ENCODE measurements at regions not wholly inside any gene's neighbourhood (a gene's known extent, or its start where the extent isn't known, plus 50 kb on each side); places are given as distances from the start of the nearest gene placed in this dataset.
"Not testable (repeated sequence)": the region's sequence is repeated elsewhere in the genome, so short reads cannot be mapped to it uniquely, and the experiment has no call there.

DNA sequence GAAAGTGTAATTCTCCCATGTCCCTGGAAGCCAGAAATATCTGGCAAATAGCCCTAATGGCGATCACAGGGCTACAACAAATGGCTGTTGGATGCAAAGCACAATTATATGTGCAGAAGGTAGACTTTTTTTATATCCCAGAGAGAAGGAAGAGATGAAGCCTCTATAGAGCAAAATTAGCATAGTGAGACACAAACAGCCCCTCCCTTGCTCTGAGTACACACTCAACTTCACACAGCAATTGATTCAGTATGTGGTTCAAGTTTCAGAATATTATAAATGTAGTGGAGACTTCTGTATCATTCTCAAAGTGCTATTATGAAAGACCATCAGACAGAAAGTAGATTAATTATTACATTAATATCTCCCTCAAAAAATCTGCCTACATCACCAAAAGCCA, 246.5 kb upstream of the TBX18 start:
- in situ Hi-C loops (cut with HindIII; ENCODE audit: low pct_ligation_motif_present, low pct_unique_long_range_greater_than_20kb, low sequenced_read_pairs), result no loop called here
- no peak for DNase-seq

DNA sequence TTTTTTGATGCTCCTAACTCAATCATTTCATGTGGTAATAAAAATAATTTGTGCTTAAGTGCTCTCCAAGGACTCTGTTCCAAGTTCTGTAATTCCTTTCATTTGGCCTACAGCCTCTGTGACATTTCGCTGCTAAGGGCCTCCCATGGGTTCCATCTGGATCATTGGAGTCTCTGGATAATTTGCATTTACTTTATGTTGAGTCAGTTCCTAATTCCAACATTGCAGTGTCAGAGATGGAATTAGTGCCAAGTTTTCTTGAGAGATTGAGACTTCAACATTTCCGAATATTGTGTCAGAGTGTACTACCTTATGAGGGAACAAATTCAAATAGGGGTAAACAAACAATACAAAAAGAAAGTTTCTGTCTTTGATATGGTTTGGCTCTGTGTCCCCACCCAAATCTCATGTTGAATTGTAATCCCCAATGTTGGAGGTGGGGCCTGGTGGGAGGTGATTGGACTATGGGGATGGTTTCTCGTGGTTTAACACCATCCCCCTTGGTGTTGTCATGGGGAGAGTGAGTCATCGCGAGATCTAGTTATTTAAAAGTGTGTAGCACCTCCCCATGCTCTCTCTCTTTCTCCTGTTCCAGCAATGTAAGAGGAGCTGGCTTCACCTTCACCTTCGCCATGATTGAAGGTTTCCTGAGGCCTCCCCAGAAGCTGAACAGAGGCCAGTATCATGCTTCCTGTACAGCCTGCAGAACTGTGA, 244.1 kb upstream of the TBX18 start:
- DNase-seq, result no peak
- in situ Hi-C loops (cut with HindIII; ENCODE audit: low pct_ligation_motif_present, low pct_unique_long_range_greater_than_20kb, low sequenced_read_pairs), result no loop called here

DNA sequence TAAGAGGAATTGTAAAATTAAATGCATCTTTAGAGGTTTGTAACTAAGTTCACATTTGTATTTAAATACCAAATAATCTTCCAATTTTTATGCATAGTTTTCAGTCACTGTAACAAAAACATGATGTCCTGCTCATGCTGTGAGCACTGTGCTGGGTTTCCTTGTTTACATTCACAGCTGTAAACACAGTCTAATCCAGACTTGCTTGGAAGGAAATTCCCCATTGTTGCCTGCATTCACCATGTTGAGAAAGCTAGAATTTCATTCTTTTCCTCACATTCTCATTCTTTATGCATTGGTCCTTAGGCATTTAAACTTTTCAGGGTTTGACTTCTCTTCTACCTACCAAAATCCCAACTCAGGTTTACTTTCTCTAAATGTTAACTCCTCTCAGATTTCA, 242.0 kb upstream of the TBX18 start:
- no peak for DNase-seq
- in situ Hi-C loops (cut with HindIII; ENCODE audit: low pct_ligation_motif_present, low pct_unique_long_range_greater_than_20kb, low sequenced_read_pairs), result no loop called here

DNA sequence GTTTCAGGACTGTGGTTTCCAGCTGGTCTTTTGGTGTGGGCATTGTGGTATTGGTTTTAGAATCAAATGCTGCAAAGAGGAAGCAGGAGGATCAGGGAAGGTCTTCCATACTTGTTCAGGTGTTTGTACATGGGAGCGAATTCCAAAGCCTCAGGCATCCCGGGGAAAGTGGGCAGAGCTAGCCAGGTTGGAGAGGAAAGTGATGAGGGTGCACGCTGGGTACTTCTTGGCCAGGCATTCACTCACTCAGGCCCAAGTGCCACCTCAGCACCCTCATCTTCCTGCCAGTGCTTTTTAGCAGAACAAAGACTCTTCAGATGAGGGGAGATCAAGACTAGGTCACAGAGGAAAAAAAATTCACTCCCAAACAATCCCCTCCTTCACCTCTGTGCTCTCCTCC, 241.1 kb upstream of the TBX18 start:
- in situ Hi-C loops (cut with HindIII; ENCODE audit: low pct_ligation_motif_present, low pct_unique_long_range_greater_than_20kb, low sequenced_read_pairs), result no loop called here
- no peak for DNase-seq

DNA sequence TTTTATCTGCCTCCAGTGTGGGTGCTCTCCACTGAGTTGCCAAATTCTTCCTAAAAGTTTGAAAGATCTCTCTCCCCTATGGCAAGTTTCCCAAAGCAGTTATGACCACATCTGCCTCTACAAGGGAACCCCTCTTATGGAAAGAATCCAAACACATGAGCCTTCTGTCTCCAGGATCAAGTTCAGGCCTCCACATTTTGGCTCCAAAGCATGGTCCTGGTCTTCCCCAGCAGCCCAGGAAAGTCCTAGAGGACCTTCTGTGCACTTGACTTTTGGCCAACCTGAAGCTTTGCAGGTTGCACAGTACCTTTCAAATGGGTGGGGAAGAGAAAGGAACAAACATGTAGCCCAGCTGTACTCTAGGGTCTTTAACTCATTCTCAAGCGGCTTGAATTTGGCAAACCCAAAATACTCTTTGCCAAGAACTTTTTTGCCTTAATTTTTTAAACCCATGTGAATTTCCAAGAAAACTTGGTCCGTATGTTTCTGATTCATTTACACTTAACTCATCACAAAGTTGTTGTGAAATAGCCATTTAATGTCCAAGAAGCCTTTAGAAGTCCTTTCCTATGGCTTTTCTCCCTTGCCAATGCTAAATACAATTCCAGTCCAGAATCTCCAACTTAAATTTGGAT, 240.1 kb upstream of the TBX18 start:
- in situ Hi-C loops (cut with HindIII; ENCODE audit: low pct_ligation_motif_present, low pct_unique_long_range_greater_than_20kb, low sequenced_read_pairs), result no loop called here
- DNase-seq, result no peak

DNA sequence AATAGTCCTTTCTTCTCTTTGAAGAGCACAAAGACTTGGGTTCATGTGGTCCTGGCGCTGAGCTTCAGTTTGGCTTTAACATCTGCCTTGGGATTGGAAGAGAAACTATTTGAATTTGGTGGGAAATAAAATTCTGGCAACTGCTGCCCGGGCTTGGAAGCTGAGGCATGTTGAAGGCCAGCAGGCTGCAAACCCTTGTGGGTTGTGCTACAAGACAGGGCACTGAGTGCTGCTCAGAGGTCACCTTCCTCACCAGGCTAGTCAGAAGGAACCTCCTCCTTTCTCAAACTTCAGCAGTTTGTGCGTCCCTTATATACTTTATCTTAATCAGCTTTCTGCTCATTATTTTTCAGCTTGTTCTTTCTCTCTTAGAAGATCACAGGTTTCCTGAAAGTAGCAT, 238.4 kb upstream of the TBX18 start:
- in situ Hi-C loops (cut with HindIII; ENCODE audit: low pct_ligation_motif_present, low pct_unique_long_range_greater_than_20kb, low sequenced_read_pairs), result no loop called here
- DNase-seq, result no peak

DNA sequence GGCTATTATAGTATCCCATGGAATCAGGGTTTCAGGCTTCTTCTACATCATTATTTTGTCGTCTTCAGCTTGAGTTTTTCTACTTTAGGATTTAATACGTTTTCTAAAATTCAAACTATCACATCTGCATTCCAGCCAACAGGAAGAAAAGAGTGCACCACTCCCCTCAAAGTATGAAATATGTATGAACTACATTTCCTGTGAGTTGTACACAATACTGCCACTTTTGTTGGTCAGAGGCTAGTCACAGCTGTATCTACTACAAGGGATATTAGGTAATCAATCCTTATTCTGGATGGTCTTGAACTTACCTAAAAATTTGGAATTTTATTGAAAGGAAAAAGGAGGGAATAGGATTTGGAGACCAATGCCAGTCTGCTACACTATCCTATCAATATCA, 235.6 kb upstream of the TBX18 start:
- DNase-seq, result no peak

DNA sequence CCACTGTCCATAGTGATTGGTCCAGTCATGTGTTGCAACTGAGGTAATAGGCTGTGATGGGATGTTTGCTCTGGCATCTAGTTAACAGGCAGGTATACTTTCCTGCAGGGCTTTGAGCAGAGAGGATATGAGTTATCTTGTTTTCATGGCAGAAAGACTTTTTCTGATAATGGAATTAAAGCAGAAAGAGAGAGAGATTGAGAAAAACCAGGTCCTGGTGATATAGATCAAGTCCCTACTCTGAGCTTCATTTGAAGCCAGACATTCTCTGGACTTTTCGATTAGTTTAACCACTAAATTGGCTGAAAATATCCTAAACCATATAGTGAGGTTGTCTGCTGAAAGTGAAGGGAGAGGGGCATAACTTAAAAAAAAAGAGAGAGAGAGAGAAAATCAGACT, 233.8 kb upstream of the TBX18 start:
- in situ Hi-C loops (cut with HindIII; ENCODE audit: low pct_ligation_motif_present, low pct_unique_long_range_greater_than_20kb, low sequenced_read_pairs), result no loop called here
- no peak for DNase-seq

More for the DNA sequence above, 235.6 kb upstream of the TBX18 start:
- in situ Hi-C loops (cut with HindIII; ENCODE audit: low pct_ligation_motif_present, low pct_unique_long_range_greater_than_20kb, low sequenced_read_pairs), result no loop called here

DNA sequence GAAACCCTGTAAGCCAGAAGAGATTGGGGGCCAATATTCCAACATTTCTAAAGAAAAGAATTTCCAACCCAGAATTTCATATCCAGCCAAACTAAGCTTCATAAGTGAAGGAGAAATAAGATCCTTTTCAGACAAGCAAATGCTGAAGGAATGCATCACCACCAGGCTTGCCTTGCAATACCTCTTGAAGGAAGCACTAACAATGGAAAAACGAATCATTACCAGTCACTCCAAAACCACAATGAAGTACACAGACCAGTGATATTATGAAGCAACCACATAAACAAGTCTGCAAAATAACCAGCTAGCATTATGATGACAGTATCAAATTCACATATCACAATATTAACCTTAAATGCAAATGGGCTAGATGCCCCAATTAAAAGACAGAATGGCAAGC, 224.4 kb upstream of the TBX18 start:
- DNase-seq; in situ Hi-C loops (cut with HindIII; ENCODE audit: low pct_ligation_motif_present, low pct_unique_long_range_greater_than_20kb, low sequenced_read_pairs): not testable (repeated sequence)

DNA sequence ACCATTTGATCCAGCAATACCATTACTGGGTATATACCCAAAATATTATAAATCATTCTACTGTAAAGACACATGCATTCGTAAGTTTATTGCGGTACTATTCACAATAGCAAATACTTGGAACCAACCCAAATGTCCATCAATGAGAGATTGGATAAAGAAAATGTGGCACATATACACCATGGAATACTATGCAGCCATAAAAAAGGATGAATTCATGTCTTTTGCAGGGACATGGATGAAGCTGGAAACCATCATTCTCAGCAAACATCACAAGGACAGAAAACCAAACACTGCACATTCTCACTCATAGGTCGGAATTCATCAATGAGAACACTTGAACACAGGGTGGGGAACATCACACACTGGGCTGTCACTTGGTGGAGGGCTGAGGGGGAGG, 221.1 kb upstream of the TBX18 start:
- DNase-seq; in situ Hi-C loops (cut with HindIII; ENCODE audit: low pct_ligation_motif_present, low pct_unique_long_range_greater_than_20kb, low sequenced_read_pairs): not testable (repeated sequence)

DNA sequence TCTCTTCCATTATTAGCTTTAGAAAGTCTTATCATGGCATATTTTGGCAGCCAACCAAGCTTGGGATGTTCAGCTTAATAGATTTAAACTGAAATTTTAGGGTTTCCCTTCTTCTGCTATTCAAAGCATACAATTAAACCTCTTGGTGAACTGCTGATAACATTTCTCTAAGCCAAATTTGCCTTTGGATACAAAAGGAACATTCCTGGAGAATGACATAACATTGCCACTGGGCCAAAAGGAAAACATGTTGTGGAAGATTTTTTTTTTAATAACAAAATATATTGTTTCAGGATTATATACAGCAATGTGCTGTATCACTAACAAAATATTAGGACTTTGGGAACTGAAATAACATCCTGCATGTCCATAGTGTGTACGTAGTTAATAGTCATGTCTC, 215.1 kb upstream of the TBX18 start:
- DNase-seq, result no peak
- in situ Hi-C loops (cut with HindIII; ENCODE audit: low pct_ligation_motif_present, low pct_unique_long_range_greater_than_20kb, low sequenced_read_pairs), result no loop called here

DNA sequence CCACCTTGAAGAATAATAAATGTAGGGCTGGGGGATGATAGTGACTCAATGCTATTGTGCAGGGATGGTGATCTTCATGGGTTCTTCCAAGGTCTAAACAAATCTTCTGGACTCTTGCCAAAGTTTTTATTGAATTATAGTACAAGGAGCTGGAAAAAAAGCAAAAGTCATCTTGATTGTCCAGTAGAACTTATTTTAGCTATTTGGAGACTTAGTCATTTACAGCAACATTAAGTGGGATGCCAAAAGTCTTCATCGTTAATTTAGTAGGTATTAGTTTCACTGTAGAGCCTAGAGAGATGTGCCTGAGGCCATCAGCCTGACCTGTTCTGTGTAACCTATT, 212.9 kb upstream of the TBX18 start:
- DNase-seq, result no peak
- in situ Hi-C loops (cut with HindIII; ENCODE audit: low pct_ligation_motif_present, low pct_unique_long_range_greater_than_20kb, low sequenced_read_pairs), result no loop called here

DNA sequence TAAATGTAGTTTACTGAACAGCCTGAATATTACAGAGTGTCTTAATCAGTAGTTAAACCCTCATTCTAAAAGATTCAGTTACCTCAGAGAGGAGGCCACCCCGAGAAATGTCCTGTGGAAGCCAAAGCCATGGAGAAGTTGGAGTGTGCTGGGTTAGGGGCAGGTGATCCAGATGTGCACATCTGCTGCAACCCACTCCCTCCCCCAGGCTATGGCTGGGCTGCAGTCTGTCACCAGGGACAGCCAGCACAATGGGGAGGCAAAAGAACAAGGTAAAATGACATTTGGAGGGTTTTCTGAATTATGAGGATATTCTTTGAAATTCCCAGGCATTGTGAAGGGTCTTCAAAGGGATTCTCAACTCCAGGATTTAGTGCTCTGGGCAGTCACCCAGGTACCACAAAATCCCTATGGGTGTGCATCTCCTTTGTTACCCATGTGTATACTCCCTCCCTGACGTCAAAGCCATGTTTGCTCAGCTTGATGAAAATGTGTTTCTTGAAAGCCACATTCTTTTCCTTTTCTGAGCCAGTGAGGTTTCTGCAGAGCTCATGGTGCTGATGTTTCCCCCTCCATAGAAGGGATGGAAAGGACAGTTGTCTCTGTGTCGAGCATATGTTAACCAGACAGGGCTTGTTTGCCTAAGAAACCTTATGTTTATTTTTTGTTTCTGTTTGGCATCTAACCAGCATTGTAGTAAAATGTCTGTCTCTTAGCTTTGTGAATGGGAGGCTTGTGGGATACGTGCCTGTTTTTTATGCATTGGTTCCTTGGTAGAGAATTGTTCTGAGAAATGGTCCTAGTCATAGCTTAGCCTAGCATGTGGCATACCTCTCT, 212.3 kb upstream of the TBX18 start:
- DNase-seq, result no peak
- in situ Hi-C loops (cut with HindIII; ENCODE audit: low pct_ligation_motif_present, low pct_unique_long_range_greater_than_20kb, low sequenced_read_pairs), result no loop called here

DNA sequence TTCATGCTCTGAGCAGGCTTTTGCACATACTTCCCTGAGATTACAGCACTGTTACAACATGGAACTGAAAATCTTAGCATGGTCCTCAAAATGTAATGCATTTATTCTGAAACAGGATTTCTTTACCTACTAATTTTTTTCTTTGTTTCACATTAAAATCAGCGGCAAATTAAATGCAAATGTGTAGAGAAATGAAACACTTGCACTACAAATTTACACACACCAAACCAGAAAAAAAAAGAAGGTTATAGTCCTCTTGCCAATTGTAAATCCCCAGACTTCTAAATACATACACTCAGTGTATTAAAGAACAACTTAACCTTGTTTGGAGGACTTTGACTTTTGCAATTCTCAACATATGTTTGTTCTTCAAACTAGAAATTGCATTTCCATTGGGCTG, 210.9 kb upstream of the TBX18 start:
- no peak for DNase-seq
- in situ Hi-C loops (cut with HindIII; ENCODE audit: low pct_ligation_motif_present, low pct_unique_long_range_greater_than_20kb, low sequenced_read_pairs), result no loop called here

DNA sequence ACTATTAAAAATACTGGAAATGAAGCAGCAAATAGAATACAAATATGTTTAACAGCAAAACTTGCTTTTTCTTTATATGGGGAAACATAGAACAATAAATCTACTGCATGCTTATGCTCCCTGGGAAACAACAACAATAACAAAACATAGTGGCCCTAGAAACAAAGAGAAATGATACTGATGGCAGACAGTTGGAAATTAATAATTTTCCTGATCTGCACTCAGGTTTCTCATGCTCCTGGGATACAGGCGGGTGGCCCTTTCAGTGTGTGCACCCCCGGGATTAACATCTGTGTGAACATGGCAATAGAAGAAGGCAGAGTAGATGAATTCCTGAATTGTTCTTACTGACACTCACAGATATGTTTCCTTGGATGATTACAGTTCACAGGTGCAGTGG, 209.2 kb upstream of the TBX18 start:
- in situ Hi-C loops (cut with HindIII; ENCODE audit: low pct_ligation_motif_present, low pct_unique_long_range_greater_than_20kb, low sequenced_read_pairs), result no loop called here
- no peak for DNase-seq

DNA sequence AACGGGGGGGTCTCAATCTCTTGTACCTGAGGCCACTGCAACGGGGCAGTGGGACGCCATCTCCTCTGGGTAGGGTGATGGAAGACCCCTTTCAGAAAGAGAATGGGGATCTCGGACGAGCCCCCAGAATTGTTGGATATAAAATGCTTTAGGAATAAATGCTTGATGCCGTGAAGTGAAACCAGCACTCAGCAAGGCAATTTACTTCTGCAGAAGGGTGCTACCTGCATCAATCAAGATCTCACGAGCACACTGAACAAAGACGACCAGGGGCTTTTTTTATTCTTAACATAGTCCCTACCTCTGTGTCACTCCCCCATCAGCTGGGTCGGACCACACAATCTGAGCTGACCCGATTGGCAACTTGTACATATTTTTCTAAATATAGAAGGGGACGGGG, 203.6 kb upstream of the TBX18 start:
- DNase-seq, result no peak
- in situ Hi-C loops (cut with HindIII; ENCODE audit: low pct_ligation_motif_present, low pct_unique_long_range_greater_than_20kb, low sequenced_read_pairs), result no loop called here

DNA sequence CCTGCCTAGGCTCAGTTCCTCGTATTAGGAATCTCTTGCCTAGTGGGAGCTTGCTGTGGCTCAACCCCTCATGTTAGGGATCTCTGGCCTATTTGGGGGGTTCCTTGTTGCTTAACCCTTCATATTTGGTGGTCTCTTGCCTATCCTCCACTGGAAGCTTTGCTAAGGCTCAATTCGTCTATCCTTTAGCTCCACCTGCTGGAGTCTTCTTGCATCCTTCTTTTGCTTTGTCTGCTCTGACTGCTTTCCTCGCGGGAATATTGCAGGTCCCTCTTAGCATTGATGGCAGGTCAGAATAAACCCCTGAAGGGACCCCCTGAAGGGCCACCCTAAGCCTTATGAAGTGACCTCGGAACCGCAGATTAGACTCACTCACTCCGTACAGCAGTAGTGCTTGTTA, 203.0 kb upstream of the TBX18 start:
- in situ Hi-C loops (cut with HindIII; ENCODE audit: low pct_ligation_motif_present, low pct_unique_long_range_greater_than_20kb, low sequenced_read_pairs), result no loop called here
- peak; percentile 58 for DNase-seq

DNA sequence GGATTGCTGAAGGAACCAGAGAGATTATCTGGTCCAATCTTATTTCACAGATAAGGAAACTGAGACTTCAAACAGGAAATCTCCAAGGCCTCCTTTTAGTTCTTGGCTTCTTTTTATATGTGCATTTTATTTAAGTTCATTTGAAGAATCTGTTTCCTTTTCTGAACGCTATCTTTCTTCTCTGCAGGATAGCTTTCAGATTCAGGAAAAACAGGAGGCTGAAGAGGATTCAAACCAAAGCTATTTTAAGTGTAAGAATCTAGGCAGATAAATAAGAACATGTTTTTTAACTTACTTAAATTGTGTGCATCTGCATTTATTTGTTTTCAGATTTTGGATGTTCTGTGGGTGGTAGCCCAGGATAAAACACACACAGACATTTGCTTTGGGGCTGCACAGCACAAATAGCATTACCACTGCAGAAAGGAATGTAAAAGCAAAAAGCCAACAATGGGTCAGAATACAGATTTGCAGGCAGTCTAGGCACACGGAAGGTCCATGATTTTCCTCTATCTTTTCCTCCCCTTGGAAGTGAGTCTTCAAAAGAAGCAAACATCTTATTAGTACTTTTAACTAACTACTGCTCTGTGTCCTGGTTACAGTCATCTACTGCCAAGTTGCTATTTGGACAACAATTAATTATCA, 188.8 kb upstream of the TBX18 start:
- in situ Hi-C loops (cut with HindIII; ENCODE audit: low pct_ligation_motif_present, low pct_unique_long_range_greater_than_20kb, low sequenced_read_pairs), result no loop called here
- DNase-seq, result no peak

DNA sequence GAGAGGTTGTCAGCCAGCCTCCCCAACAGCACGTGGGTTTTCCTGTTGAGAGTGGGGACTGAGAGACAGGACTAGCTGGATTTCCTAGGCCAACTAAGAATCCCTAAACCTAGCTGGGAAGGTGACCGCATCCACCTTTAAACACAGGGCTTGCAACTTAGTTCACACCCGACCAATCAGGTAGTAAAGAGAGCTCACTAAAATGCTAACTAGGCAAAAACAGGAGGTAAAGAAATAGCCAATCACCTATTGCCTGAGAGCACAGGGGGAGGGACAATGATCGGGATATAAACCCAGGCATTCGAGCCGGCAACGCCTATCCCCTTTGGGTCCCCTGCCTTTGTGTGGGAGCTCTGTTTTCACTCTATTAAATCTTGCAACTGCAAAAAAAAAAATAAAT, 180.5 kb upstream of the TBX18 start:
- in situ Hi-C loops (cut with HindIII; ENCODE audit: low pct_ligation_motif_present, low pct_unique_long_range_greater_than_20kb, low sequenced_read_pairs); DNase-seq: not testable (repeated sequence)
